HG03159 (cell line): ENCODE measurements at regions not wholly inside any gene's neighbourhood (a gene's known extent, or its start where the extent isn't known, plus 50 kb on each side); places are given as distances from the start of the nearest gene placed in this dataset.

Experiments
- ATAC-seq: cut with Tn5 transposase; IDR thresholded peaks from one replicate; pipeline ENCODE4 v1.9.1; 2021; ENCODE audit warnings: mild to moderate bottlenecking, moderate library complexity; ENCODE audit not compliant: unreplicated experiment

DNA sequence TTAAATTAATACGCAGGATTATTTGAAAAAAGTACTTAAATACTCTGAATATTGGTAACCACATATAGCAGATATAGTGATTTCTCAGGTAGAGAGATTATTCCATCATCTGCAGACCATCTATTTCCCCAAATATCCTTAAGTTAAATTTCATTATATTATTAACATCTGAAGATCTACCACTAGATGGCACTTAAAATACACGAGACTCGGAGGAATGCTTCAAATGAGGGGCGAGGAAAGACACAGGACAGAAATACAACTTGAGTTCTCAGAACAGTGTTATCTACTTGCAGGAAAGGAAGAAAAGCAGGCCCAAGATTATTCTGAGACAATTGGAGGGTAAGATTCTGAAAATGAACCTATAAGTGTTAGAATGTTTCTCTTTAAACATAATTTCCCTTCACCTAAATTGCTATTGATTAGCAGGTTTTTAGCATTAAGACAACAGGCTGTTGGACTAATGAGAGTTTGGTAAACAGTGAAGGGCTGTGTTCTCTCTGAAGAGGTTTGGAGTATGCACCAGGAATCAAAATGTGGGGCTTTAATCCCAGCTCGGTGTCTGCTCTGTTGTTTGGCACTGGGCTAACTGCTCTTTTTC is 76.9 kb upstream of the GCFC2 start:
- ATAC-seq, result no peak

DNA sequence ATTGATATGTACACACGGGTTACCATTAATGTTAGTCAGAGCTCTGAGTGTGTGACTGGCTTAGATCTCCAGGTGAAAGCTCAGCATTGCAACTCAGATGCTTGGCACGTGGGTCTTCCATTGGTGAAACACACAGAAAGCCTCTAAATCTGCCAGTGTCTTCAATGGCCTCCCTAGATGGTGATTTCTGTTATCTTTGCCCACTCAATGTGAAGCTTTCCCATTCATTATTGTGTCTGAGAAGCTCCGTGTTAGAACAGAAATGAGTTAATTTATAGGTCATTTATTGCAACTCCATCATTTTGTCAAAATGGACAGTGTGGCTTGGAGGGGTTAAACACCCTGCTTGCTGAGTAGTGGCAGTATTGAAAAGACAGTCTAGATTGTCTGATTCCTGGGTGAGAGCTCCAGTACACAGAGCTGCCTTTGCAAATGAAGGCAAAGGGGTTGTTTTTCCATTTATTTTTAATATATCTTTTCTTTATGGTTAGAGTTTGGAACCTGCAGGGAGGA is 64.7 kb upstream of the GCFC2 start:
- ATAC-seq, result no peak

DNA sequence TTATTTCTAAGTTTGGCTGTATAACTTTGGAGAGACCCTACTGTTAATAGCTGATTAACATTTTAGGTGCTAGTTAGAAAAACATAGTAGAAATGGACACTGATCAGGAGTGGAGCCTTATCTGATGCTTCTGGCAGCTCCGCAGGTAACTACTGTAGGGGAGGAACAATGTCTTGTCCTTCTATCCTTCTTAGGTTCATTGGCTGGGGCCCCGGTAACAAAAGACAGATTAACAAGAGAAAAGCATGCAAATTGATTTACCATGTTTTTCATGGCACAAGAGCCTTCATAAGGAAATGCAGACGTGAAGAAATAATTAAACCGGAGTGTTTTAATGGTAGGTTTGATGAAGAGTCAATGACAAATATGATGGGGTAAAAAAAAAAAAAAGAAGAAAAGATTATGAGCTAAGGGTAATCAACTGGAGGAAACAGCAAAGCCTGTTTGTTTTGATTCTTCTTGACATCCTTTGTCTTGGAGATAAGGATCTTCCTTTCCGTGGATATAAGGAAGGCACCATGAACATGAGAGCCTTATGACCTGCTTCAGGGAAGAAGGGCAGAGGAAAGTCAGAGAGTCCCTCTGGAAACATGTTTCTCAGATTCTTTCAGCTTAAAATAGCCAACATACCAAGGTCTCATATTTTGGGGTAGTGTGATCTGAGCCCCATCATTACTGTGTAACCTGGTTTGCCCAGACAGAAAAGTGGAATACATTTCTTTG is 62.4 kb upstream of the GCFC2 start:
- ATAC-seq, result no peak

- no peak for ATAC-seq
These were observed 55.1 kb upstream of the GCFC2 start for GRCh38 chr2:75765798-75766197.

DNA sequence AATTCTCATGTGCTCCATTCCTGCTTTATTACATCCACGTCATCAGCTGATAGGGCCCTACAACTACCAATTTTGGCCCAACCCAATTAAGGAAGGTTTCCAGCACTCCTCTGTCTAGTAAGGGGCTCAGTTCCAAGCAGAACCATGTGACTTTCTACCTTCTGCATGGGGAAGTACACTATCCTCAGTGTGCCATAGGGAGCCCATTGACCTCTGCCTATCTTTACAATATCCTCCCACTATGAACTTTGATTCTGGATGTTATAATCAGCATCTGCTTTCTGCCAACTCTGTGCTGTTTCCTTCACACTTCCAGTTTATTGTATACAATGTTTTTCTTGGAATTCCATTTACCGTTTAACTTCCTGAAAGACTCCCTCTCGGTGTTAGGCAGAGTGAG is 53.9 kb upstream of the GCFC2 start:
- no peak for ATAC-seq
